CD1c-positive myeloid dendritic cell (primary cell): ENCODE measurements at regions not wholly inside any gene's neighbourhood (a gene's known extent, or its start where the extent isn't known, plus 50 kb on each side); places are given as distances from the start of the nearest gene placed in this dataset.

Experiments
- DNase-seq: peaks from one replicate; pipeline ENCODE4 v3.0.0-alpha.2; 2016; ENCODE audit errors: extremely low spot score

DNA sequence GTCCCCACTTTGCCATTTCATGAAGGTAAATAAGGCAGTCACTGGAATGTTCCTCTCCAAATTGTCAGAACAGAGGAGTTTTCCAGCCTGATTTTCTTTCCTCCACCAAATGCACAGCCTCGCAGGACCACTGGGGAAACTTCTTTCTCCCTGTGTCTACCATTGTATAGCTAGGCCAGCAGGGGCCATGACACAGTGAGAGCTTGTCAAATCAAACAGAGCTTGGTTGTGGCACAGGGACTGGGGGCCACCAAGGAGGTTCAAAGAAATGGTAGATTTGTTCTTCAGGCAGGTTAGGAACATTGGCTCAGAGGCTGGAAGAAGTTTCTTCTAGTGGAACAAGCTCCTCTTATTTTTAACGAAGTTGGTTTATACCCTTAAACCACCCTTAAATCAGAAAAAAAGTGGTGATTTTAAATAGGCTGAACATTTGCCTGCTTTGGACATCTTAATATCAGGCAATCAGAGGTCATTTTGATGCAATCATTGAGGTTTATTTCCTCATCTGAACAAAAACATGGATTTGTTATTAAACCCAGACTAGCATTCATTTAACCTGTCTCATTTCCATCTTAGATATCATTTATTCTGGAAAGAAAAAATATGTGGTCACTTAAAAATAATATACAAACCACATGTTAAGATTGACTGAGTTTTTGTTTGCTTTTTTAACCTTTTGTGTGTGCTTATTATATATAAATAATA, 105.6 kb downstream of the GTPBP8 start:
- DNase-seq: no peak

DNA sequence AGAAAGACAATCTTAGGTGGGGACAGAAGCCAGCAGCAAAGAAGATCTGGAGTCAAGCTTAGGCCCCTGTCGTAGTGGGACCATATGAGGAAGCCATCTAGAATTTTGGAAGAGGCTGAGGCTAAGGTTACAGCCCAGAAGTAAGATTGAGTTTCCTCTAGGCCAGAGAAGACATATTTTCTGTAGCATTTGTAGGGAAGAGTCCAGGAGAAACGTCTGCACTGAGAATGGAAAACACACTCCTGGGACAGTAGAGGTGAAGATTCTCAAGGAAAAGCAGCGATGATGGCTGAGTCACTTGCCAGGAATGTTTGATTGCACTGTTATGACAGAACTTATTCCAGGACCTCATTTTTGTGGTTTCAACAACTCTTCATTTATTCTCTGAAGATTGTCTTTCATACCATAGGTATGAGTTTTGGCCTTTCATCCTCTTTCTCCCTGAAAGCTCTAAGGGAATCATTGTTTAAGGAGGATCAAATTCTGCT, 107.2 kb downstream of the GTPBP8 start:
- no peak for DNase-seq

DNA sequence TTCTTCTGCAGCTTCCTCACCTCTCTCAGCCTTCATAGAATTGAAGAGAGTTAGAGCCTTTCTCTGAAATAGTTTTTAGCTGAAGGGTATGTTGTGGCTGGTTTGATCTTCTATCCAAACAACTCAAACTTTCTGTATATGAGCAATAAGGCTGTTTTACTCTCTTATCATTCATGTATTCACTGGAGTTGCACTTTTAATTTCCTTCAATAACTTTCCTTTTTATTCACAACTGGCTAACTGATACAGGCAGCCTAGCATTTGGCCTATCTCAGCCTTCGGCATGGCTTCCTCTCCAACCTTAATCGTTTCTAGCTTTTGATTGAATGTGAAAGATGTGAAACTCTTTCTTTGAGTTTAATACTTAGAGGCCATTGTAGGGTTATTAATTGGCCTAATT, 109.3 kb downstream of the GTPBP8 start:
- no peak for DNase-seq

DNA sequence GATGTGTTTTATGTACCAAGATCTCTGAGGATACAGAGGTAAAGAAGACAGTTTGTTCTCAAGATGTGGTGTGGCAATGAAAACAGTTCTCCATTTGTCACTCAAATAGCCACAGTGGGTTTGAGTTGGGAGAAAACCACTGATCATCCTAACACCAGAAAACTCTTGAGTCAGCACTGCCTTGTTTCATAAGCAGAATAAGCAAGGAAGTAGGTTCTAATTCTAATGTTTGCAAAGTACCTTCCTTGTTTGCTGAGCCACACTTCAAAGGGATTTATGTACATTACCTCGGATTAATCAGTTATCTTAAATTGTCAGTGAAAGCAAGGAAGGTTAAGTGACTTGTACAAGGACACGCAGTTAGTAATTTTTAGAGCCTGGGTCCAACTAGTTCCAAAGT, 107.8 kb upstream of the BOC start:
- DNase-seq: peak; percentile 48

DNA sequence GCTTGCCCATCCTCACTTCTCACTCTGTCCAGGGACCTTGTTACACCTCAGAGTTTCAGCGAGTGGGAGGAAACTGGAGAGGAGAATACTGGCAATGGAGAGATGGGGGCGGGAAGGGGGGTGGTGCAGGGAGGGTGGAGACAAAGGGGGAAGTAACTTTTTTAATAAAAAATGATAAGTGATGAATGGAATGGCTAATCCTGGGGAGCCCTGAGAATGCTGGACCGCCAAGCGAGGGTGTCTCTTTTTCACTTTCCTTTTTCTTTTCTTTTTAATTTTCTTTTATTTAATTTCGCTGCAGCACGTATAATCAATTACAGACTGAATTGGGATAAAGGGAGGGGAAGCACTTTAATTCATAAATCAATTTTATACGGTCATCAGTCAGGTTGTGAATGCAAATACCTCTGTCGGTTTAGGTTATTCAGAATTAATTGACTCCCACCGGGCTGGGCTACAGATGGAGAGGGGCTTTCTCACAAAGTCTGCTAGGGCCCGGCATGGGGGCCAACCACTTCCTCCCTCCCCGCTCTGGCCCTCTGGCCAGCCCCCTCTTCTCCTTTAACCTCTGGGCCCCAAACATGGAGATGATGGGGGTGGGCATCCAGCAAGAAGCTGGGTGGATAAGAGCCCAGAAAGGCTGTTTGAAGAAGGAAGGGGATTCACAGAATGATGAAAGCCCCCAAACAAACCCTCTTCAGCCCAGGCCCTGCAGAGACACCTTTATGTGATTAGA, 106.8 kb upstream of the BOC start:
- DNase-seq: no peak

DNA sequence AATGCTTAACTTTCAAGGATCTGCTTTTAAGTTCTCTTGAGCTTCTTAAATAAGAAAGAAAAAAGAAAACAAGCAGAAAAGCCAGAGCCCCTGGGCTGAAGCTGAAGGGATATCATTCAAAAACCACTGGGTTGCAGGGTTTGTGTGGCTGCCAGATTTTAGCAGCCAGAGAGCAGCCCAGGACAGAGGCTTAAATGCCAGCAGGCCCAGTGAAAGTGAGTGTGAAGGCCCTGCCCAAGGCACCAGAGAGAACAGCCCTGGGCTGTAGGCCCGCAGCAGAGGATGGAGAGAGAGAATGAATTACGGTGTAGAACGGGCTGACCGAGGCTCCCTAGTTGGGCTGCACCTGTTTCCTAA, 106.3 kb upstream of the BOC start:
- DNase-seq: no peak

DNA sequence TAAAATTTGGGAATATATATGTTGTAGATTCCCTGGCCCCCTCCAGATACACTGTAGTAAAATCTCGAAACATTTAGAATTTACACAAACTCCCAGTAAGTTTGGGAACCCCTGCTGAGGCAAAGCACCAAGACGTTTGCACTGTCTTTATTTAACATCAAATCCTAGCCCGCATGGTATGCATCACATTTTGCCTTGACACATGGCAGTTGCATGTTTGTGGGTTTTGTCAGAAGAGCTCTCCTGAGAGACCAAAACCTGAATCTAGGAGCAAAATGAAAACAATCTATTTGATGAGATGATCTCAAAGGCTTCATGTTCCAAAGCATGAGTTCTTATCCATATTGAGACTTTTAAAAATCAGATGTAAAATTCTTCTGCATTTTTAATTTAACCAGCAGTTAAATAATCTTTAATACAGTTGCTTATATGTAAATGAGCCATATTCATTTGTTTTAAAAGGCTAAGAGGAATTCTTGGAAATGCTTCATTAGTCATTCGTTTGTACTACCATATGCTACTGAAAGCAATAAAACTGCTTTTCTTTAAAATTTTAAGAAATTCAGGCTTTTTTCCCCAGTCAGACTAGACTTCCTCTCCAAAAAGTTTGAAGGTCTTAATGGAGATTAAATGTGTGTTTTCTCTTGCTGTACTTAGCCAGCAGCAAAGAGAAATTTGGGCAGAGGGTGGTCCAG, 105.2 kb upstream of the BOC start:
- no peak for DNase-seq

DNA sequence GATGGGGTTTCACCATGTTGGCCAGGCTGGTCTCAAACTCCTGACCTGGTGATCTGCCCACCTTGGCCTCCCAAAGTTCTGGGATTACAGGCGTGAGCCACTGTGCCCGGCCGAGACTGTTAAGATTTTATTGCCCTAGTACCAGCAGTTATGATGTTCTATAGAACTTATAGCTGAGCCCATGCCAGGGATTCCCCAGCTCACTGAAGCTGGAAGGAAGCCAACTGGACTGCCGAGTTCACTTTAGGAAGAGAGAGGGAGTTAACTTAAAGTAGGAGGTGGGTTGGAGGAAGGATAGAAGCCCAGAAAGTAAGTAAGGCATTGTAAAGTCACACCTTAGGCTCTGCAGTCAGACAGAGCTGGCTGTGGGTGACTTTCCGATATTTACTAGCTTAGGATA, 101.1 kb upstream of the BOC start:
- DNase-seq: no peak

DNA sequence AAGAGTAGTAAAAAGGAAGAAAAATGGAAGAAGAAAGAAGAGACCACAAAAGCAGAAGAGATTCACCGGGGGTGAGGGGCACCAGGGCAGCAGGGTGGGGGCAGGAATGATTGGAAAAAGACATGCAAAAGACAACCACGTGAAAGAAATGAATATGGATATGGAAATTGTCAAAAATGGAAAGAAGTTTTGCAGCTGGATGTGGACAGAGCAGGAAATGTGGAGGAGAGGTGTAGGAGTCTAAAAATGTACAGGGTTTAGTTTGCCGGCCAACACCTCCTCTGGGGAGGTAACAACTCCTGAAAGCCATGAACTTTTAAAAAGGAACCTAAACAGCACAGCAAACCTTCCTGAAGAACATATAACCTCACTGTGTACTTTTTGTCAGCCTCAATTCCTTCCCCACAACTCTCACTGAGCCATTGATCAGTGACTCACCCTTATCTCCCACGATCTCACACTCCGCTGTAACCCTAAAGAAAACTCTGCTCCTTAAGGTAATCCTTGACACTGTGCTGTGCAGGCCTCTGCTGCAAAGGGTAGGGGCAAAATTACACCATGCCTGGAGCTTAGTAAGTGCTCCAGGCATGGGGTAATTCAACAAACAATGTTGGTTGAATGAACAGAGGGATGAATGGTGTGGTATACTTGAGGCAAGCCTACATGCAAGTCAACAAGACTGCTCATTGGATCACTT, 100.2 kb upstream of the BOC start:
- DNase-seq: no peak

DNA sequence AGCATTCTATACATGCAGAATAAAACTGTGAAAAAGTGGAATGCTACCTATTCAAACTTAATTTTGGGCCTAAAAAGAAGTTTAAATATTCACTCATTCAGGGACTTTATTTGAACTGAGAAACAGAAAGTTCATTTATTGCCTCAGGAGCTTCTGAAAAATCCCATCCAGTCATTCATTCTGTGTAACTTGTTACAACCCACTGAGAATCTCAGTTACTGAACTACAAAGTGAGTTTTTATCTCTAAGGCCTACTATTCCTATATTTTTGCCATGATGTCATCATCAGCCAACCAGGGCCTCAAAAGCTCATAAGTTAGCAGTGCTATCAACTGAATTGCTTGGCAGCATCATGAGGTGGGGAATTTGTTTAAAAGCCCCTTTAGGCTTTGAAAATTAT, 98.0 kb upstream of the BOC start:
- no peak for DNase-seq

DNA sequence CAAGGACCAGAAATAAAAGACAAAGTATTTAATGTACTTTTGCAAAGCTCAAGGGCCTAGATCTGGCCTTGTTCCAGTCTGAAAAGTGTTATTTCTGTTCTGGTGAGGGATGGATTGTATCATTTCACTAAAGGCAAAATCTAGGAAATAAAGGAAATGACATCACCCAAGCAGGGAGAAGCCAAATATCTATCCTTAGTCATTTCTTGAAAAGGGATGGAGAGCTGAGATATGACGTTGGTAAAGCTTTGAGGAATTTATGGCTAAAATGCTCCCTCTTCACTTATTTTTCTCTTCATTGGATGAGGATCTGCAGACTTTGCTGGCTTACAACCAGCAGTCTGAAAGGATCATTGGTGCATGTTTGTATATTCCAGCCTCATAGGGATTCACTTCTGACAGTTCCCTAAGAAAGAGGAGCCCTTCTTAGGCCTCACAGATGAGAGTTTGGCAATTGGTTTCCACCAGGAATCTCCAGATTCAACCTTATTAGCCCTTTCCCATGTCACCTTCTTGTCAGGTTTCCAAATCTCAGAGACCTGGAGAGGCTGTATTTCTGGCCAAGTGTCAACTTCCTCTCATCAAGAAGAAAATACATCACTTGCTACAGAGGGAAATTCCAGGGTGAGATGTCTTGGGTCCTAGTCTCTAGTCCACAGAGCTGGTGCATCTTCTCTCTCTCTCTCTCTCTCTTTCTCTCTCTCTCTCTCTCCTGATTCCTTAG, 93.7 kb upstream of the BOC start:
- DNase-seq: no peak

DNA sequence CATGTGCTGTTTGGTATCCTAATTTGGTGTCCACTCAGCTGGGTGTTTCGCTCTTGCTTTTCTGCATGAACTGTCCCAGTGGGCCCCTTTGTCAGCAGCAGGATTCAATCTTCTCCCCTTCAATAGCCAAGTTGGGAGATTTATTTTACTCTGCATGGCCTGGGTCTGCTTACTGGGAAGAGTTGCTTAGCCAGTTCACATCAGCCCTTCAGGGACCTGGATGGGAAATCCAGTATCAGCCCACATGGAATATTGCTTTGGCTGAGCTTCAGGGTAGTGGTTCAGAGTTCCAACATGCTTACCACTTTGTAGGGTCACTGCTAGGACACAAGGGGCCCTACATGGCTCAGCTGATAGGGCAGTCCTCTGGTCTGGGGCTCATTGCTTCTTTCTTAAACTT, 93.0 kb upstream of the BOC start:
- DNase-seq: no peak

DNA sequence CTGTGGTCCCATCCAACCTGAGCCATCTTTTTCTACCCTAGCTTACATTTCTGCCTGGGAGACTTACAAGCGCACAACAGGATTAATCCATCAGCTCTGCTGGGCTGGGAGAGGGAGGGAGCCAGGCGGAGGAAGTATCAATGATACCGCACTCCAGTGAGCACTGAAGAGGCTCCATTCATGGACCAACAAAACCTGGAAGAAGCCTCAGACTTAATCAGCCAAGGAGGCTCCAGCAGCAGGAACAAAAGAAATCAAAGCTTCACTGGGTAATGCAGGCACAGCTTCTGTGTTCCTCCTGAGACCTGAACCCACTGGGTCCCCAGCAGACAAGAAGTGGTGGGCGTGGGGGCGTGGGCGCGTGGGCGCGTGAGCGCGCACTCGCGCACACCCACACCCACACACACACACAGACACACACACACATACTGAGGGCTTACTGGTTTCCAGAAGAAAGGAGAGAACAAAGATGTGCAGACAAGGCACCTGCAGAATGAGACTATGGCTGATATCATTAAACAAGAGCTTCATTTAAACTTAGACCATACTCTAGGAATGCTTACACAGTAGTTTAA, 87.0 kb upstream of the BOC start:
- DNase-seq: no peak

DNA sequence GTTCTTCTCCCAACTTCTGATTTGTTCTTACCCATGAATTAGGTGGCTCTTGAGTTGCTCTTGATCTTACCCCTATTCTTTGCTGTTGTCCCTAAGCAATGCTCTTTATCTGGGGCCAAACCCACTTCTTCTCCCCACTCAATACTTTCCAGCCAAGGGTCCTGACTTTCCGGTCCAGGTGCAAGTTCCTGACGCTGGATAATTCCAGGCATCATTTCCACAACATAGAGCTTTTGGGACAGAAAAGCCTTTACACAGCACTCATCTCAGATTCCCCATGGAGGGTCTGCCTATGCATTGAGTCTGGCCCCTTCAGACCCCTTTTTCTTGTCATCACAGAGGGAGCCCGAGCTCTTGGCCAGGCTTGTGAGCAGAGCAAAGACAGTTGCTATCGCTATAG, 85.4 kb upstream of the BOC start:
- DNase-seq: no peak

DNA sequence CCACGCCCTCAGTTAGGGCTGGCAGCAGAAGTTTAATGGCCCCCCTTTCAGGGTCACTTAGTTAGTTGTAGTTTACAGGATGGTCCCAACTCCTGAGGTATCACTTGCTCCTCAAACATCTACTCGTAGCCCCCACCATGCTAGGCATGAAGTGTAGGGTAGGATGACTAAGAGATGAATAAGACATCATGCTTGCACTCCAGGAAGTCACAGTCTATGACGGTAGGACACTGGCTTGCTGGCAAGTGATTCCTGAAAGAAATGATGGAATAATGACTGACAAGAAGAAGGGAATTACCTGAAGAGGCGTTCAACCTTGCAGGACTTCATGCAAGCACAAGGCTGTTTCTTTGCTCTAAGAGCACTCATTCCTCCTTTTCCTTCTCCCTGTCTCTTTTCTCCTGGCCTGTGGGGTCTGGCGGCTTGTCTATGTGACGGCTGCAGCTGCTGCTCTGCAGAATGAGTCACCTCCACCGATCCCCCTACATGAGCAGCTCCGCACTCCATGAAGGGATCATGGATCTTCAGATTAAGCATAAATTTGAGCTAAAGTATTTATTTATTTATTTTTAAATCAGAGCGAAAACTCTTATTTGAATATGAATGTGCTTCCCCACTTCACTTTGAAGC, 82.9 kb upstream of the BOC start:
- no peak for DNase-seq

DNA sequence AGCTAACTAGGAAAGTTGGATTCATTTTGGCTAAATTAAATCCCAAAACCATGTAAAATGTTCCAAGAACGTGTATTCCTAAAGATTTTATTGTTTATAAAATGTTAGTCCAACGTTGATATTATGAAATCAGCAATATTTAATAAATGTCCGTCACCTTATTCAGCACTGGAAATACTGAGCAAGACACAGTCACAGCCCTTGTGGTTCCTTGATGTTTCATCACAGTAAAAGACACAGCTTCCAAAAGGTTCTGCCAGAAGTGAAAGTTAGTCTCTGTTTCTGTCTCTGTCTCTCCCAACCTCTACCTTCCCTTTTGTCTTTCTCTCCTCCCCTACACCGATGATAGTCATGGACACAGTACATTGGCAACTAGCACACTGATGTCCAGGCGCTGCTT, 82.2 kb upstream of the BOC start:
- DNase-seq: no peak

DNA sequence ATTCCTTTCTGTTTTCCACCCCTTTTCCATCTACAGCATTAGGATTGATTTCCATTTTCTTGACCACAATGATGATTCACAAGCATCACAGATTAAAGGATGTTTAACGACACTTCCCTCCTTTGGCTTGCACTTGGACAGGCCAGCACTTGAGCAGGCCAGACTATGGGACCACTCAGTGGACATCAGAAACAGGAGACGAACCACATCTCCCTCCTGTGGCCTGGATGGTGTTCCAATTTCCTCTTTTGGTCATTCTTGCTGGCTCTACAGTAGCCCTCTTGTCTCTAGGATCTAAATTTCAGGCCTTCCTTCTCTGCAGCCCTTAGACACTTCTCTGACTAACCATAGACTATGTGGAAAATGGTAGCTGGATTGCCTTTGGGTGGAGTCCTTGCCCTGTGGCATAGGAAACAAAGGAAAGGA, 78.8 kb upstream of the BOC start:
- DNase-seq: no peak

DNA sequence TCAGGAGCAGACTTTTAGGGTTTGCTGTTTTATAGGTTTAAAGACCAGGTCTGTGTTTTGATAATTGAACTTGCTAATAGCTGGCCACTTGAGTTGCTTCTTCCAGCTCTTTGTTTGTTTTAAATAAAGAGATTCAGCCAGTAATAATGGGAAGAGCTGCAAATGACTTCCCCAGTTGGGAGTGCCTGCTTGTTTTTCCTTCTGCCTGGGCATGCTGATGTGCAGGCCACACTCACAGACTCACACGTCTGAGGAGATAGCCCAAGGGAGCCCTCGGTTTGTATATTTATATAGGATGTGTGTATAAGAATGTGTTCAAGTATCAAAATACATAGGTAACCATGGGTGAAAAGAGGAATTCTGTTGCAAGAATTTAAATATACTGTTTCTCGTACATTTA, 78.2 kb upstream of the BOC start:
- no peak for DNase-seq

DNA sequence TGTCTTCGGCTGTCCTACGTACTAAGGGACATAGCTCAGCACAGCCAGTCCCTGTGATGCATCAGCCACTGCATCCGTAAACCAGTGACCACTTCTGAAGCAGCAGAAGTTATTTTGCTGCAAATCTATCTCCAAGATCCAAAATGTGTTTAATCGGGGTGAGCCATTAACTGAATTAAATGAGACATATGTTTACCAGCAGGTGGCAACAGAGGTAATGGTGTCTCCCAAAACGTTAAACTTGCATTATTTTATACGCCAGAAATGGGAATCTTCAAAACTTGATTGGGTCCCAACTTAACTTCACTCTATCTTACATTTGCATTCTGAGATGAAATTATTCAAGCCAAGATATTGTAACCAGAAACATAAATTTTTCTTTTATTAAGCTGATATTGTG, 75.3 kb upstream of the BOC start:
- peak; percentile 45 for DNase-seq

DNA sequence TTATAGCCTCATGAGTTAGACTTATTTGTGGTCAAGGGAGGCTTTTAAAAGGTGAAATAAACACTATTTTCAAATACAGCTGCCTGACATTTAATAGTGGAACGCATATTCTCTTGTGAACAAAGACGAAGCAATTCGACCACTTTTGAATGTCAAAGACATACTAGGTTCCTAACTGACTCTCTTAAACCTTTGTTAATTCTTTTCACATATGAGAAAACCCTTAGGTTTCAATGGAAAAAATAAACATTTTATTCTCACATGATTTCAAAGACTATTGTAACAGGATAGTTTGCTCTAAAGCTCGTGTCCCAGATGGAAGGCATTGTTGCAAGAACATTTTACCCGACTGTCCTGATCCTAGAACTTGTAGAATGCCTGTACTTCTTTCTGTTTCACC, 74.8 kb upstream of the BOC start:
- DNase-seq: no peak
